GM23248 (cell line): ENCODE measurements at regions not wholly inside any gene's neighbourhood (a gene's known extent, or its start where the extent isn't known, plus 50 kb on each side); places are given as distances from the start of the nearest gene placed in this dataset.

Source experiments
- EZH2 ChIP-seq: fragments of 200-600 bp; sonication (generic); IDR thresholded peaks from 2 replicates; pipeline ENCODE4 v1.6.1; 2018; ENCODE audit warnings: antibody characterized with exemption, mild to moderate bottlenecking; ENCODE audit not compliant: insufficient read depth, poor library complexity, severe bottlenecking
- EZH2phosphoT487 ChIP-seq: fragments of 200-600 bp; sonication (generic); IDR thresholded peaks from 2 replicates; pipeline ENCODE4 v1.6.1; 2018; ENCODE audit warnings: antibody characterized with exemption, moderate library complexity, mild to moderate bottlenecking, low read depth; ENCODE audit not compliant: insufficient read depth

DNA sequence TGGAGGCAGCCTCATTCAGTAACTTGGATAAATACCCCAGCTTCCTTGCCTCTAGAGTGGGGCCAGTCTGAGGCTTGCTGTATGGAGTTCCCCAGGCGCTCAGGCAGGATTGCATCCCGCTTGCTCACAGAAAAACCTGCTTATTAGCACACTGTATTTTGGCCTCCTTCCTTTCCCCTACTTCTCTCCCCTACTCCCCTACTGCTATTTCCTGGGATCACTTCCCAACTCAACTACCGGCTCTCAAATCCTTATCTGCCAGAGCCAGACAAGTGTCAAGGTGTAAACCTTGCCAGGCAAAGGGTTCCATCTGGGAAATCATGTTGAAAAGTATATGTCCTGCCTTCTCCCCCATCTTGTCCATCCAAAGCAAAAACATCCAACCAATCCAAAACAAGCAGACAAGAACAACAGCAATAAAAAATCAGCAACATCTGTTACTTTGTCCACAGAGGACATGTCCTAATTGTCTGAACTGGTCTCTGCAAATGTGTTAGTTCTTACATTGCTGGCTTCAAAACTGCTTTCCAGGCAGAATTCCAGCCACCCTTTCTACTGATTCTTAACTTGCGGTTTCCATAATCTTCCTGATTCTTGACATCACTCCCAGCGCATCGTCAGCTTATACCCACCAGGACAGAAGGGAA is 164.1 kb upstream of the SEMA6A start:
- TF ChIP-seq EZH2 (no peak), EZH2phosphoT487 (no peak)
